ENCODE measurements at regions not wholly inside any gene's neighbourhood (a gene's known extent, or its start where the extent isn't known, plus 50 kb on each side); places are given as distances from the start of the nearest gene placed in this dataset.

- Mint-ChIP-seq H3K36me3 (ENCODE audit: low read depth, unreplicated experiment) (peaks cover 3% of the 10 kb centered on the region), H3K27ac (ENCODE audit: unreplicated experiment) (no peak overlapping the region), H3K4me3 (ENCODE audit: unreplicated experiment) (no peak overlapping the region), H3K4me1 (ENCODE audit: unreplicated experiment) (no peaks in the 10 kb centered on the region), H3K9me3 (ENCODE audit: unreplicated experiment) (no peaks in the 10 kb centered on the region), H3K27me3 (ENCODE audit: unreplicated experiment) (no peaks in the 10 kb centered on the region)
- no peak for DNase-seq (ENCODE audit: low spot score)
- TF ChIP-seq CTCF (IDR thresholded peaks at IDR 0.05; ENCODE audit: unreplicated experiment) = no peak
Observed at GRCh38 chr5:110996742-110997141, 74.8 kb upstream of the TSLP start.

GRCh38 chr5:111002036-111002435, 69.5 kb upstream of the TSLP start:
- no peak for DNase-seq (ENCODE audit: low spot score)
- Mint-ChIP-seq H3K27ac (ENCODE audit: unreplicated experiment) (no peak overlapping the region), H3K4me1 (ENCODE audit: unreplicated experiment) (no peaks in the 10 kb centered on the region), H3K36me3 (ENCODE audit: low read depth, unreplicated experiment) (peaks cover 3% of the 10 kb centered on the region), H3K4me3 (ENCODE audit: unreplicated experiment) (no peak overlapping the region), H3K9me3 (ENCODE audit: unreplicated experiment) (no peaks in the 10 kb centered on the region), H3K27me3 (ENCODE audit: unreplicated experiment) (no peaks in the 10 kb centered on the region)
- TF ChIP-seq CTCF (IDR thresholded peaks at IDR 0.05; ENCODE audit: unreplicated experiment) = no peak

- H3K27me3 Mint-ChIP-seq (ENCODE audit: unreplicated experiment) = no peaks in the 10 kb centered on the region
- DNase-seq (ENCODE audit: low spot score) = no peak
- no peak overlapping the region for H3K4me3 Mint-ChIP-seq (ENCODE audit: unreplicated experiment)
- no peak for TF ChIP-seq CTCF (IDR thresholded peaks at IDR 0.05; ENCODE audit: unreplicated experiment)
- no peaks in the 10 kb centered on the region for H3K9me3 Mint-ChIP-seq (ENCODE audit: unreplicated experiment)
- H3K27ac Mint-ChIP-seq (ENCODE audit: unreplicated experiment) = no peak overlapping the region
- peaks cover 3% of the 10 kb centered on the region for H3K36me3 Mint-ChIP-seq (ENCODE audit: low read depth, unreplicated experiment)
- no peaks in the 10 kb centered on the region for H3K4me1 Mint-ChIP-seq (ENCODE audit: unreplicated experiment)
Observed at GRCh38 chr5:111003623-111004022, 67.9 kb upstream of the TSLP start.

- DNase-seq (ENCODE audit: low spot score) = no peak
- H3K27ac Mint-ChIP-seq (ENCODE audit: unreplicated experiment) = no peak overlapping the region
- H3K36me3 Mint-ChIP-seq (ENCODE audit: low read depth, unreplicated experiment) = peaks cover 3% of the 10 kb centered on the region
- no peaks in the 10 kb centered on the region for H3K27me3 Mint-ChIP-seq (ENCODE audit: unreplicated experiment)
- no peaks in the 10 kb centered on the region for H3K9me3 Mint-ChIP-seq (ENCODE audit: unreplicated experiment)
- no peaks in the 10 kb centered on the region for H3K4me1 Mint-ChIP-seq (ENCODE audit: unreplicated experiment)
- H3K4me3 Mint-ChIP-seq (ENCODE audit: unreplicated experiment) = no peak overlapping the region
- no peak for TF ChIP-seq CTCF (IDR thresholded peaks at IDR 0.05; ENCODE audit: unreplicated experiment)
Observed at GRCh38 chr5:111004291-111004690, 67.2 kb upstream of the TSLP start.

- no peaks in the 10 kb centered on the region for H3K4me1 Mint-ChIP-seq (ENCODE audit: unreplicated experiment)
- DNase-seq (ENCODE audit: low spot score) = no peak
- no peaks in the 10 kb centered on the region for H3K9me3 Mint-ChIP-seq (ENCODE audit: unreplicated experiment)
- no peak overlapping the region for H3K4me3 Mint-ChIP-seq (ENCODE audit: unreplicated experiment)
- TF ChIP-seq CTCF (IDR thresholded peaks at IDR 0.05; ENCODE audit: unreplicated experiment) = no peak
- no peak overlapping the region for H3K27ac Mint-ChIP-seq (ENCODE audit: unreplicated experiment)
- H3K27me3 Mint-ChIP-seq (ENCODE audit: unreplicated experiment) = no peaks in the 10 kb centered on the region
- no peaks in the 10 kb centered on the region for H3K36me3 Mint-ChIP-seq (ENCODE audit: low read depth, unreplicated experiment)
Observed at GRCh38 chr5:111010783-111011182, 60.7 kb upstream of the TSLP start.

Data from endothelial cell (in vitro differentiated cells).